Activated CD8-positive, alpha-beta memory T cell treated with anti-CD3 and anti-CD28 coated beads, Interleukin-2, amount 50 U/mL, for 4 hours (primary cell): ENCODE measurements at regions not wholly inside any gene's neighbourhood (a gene's known extent, or its start where the extent isn't known, plus 50 kb on each side); places are given as distances from the start of the nearest gene placed in this dataset.

Experiments
- DNase-seq: peaks from one replicate; pipeline ENCODE4 v3.0.0-alpha.2; 2020

GRCh38 chr4:152234571-152234970, 301.3 kb downstream of the FBXW7 start:
- DNase-seq = no peak

GRCh38 chr4:152232271-152232670, 303.6 kb downstream of the FBXW7 start:
- no peak for DNase-seq

- DNase-seq = no peak
These were observed 306.1 kb downstream of the FBXW7 start for GRCh38 chr4:152229782-152230289.

- DNase-seq = no peak
These were observed 310.2 kb downstream of the FBXW7 start for GRCh38 chr4:152225680-152226079.

DNA sequence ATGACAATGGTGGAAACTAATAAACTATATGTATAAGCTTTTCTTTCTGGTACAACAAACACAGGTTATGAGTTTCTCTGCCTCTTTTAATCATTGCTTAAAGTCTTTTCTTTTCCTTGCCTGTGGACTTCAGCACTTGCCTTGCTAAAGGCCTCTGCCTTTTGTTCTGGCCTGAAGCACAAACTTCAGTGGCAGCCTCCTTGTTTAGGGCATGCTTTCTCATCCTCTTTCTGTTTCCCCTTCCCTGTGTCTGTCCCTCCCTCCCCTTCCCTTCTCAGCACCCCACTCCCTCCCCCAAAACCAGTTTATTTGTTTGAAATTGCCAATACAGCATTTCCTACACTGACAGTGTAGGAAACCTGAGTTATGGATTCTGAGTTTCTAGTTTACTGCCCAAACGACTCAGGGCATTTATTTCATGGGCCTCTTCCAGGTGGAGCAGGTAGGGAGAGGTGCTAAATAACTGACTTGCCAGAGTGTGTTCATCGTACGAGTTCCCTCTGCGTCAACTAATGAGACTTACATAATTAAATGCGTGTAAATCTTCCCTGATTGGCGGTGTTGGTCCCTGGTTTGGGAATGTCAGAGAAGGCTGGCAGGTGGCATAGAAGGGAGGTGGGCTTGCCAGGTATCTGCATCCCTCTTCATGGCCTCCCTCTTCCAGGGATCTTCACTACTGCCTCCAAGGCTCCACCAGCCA, 311.0 kb downstream of the FBXW7 start:
- DNase-seq = no peak

- DNase-seq = no peak
These were observed 311.7 kb downstream of the FBXW7 start for GRCh38 chr4:152224223-152224622.

DNA sequence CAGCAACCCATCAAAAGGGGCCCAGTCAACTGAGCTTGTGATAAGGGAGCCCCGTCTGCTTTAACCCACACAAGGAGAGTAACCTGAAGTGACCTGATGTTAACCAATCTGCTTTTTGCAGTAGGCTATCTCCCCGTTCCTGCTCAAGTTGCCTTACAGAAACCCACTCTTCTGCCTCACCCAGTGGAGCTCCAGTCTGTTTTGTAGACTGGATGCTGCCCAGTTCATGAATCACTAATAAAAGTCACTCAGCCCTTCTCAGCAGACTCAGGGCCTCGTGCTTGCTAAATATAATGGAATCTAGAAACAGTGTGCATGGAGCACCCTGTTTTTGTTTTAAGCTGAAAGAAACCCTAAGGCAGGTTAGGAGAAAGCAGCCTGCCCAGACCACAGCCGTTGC, 312.3 kb downstream of the FBXW7 start:
- DNase-seq = no peak

GRCh38 chr4:152221816-152222516, 313.9 kb downstream of the FBXW7 start:
- no peak for DNase-seq

- no peak for DNase-seq
These were observed 315.7 kb downstream of the FBXW7 start for GRCh38 chr4:152220201-152220666.

DNA sequence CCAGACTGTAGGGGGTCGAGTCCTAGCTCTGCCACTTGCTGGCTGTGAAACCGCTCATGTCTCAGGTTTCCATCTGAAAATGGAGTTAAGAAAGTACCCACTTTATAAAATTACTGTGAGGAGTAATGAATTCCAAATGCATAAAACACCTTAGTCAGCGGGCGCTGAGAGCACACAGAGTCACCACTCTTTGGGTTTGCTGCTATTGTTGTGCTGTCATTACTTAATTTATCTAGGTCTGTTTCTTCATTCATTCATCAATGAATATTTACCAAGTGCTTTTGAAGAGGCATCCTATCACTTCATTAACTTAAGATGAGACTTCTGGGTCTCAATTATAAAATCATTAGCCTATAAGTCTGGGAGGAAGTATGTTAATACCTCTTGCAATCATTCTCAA, 317.3 kb downstream of the FBXW7 start:
- no peak for DNase-seq

DNA sequence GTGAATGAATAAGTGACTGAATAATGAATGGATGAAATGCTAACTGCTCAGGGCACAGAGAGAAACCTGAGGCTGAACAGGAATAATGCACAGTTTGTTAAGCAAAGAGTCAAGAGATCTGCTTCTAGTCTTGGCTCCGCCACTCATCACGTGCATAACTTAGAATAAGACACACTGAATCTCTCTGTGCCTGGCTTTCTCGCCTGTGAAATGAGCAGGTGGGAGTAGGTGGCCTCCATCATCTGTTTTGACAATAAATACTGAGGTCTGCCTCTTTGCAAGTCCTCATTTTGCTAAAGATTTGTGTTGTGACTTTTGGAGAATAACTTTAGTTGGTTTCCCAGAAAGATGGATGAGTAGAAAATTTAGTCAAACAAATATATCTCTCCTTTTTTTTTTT, 318.0 kb downstream of the FBXW7 start:
- no peak for DNase-seq

- no peak for DNase-seq
These were observed 323.8 kb downstream of the FBXW7 start for GRCh38 chr4:152211936-152212653.

DNA sequence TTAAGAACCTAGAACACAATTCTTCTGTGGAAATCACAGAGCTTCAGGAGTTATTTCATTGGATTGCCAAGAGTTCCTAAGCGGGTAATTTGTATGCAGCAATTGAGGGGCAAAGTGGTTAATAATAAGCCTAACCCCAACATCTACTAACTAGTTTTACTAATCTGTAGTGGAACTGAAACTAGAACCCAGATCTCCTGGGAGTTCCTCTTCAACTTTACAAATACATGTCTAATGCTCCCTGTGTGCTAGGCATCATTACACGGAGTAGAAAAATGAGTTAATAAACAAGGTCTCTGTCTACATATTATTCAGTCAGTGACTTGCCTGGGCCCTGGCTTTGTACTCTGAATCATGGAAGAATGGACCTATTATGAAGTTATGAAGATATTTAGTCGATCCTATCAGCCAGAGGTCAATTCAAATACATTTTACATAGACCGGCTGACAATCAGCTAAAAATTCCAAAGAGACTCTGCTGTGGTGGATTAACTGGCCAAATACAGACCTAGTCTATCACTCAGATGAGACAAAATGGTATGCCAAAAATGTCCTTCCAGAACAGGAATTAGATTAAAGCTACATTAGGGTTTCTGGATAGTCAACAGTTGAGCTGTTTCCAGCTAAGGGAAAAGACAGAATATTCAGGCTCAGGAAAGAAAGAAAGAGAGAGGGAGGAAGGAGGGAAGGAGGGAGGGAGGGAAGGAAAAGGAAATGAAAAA, 326.0 kb downstream of the FBXW7 start:
- no peak for DNase-seq

GRCh38 chr4:152207378-152207720, 328.5 kb downstream of the FBXW7 start:
- no peak for DNase-seq

DNA sequence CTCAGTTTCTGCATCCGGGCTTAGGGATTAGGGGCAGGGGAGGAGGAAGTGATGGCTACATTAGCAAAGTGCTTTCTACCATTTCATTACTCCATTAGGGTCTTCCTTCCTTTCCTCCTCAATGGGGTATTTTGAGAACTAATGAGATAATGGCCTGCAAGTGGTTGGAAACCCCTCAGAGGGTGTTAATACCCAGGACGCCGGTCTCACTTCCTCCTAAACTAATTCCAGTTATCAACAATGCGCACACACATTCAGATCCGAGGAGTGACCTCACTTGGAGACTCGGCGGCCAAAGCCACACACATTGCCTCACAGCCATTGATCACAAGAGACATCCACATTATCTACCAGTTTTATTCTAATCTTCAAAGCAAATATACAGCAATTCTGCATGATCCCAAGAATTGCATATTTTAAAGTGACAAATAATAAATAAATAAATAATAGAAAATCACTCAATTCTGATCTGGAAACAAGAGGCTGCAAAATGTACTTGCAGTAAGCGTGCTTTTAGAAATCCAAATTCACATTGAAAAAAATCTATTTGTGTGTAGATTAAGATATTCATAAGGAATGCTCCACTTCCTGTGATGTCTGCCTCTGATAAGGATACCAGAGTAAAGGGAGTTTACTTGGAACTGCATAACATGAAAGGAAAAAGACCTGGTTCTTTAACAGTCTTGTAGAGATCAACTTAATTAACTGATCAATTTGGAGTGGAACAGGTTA, 329.1 kb downstream of the FBXW7 start:
- DNase-seq = no peak

- no peak for DNase-seq
These were observed 329.7 kb downstream of the FBXW7 start for GRCh38 chr4:152206185-152206584.

DNA sequence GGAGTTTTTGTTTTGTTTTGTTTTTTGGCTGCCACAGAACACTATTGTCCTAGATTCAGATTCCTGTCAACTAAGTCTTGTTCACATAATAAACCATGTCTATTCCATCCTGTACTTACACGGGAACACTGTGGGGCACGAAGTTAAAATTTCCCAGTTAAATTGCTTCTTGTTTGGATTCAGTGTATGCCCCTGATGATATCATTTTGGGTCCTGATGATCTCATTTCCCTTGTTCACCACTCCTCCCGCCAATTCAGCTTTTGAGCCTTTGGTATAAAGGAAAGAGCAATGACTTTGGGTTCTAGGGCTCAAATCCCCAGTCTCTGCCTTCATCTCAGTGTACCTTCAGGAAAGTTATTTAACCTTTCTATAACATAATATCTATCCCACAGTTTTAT, 333.5 kb downstream of the FBXW7 start:
- no peak for DNase-seq

DNA sequence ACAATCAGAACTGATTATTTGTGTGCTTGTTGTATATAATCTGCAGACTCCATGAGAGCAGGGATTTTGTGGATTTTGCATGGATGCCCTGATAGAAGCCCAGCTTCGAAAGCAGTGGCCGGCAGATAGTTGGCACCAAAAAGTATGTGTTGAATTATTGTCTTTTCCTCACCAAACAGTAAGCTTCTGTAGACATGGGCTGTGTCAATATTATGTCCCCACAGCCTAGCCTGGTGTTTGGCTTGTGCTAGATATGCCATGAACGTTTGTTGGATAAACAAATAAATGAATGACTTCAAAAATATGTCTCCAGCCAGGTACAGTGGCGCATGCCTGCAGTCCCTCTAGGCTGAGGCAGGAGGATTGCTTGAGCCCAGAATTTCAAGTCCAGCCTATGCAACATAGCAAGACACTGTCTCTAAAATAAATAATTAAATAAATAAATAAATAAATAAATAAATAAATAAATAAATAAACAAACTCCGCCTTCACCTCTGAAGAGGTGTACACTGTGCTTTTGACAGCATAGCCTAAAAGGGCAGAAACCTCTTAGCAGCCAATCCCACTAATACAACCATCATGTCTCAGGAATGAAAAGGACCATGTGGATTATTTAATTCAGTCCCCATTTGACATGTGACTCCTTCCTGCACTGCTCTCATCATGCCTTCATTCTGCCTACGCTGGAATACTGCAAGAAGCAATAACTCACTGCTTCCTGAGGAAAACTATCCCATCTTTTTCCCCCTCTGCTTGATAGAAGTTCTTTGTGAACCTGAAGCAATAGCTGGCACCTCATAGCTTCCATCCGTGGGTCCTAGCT, 335.2 kb downstream of the FBXW7 start:
- no peak for DNase-seq

GRCh38 chr4:152197211-152197610, 338.7 kb downstream of the FBXW7 start:
- no peak for DNase-seq

DNA sequence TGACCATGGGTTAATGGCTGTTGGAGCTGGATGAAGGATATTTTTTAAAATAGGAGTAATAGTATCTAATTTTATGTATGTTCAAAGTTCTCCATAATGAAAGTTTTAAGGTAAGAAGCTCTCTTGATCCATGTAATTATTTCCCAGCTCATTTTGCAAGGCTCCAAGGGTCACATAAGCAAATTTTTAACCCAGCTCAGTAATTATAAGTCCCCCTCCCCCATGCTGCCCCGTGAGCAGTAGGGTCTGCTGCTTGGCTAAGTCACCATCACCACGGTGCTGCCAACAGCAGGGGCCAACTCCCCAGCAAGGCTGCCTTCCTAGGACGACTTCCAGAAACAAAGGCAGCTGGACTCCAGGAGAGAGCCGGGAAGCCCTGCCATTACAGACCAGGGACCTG, 340.0 kb downstream of the FBXW7 start:
- DNase-seq = no peak

DNA sequence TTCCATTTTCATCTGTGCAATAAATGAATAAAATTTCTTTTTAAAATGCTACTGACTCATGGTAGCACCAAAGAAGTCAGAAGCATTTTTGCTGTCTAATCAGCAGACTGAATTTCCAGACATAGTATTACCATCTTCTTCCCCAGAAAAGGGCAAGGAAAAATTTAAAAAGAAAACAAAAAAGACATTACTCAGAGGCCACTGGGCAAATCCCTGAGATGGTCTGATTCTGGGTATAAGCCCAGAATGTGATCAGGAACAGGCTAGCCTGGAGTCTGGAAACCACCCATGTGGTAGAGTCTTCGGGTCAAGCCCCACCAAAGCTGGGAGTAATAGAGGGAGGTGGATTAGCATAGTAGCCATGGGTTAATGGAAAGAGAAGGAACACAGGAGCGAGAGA, 342.8 kb downstream of the FBXW7 start:
- no peak for DNase-seq

GRCh38 chr4:152190907-152191306, 345.0 kb downstream of the FBXW7 start:
- DNase-seq = no peak
